Smooth muscle cell (in vitro differentiated cells): ENCODE measurements at regions not wholly inside any gene's neighbourhood (a gene's known extent, or its start where the extent isn't known, plus 50 kb on each side); places are given as distances from the start of the nearest gene placed in this dataset.
A peak's percentile ranks its signal among the peaks of the same experiment; 100 is the strongest.

Experiments used
- DNase-seq: peaks from one replicate; lab custom pipeline; 2025; ENCODE audit not compliant: unreplicated experiment; lab: John Stamatoyannopoulos, UW
- H2AFZ ChIP-seq: fragments of 200-600 bp; sonication (generic); 2 replicates; pipeline ENCODE4 v1.6.0; 2016; ENCODE audit warnings: antibody characterized with exemption, low read depth, mild to moderate bottlenecking
- H3F3A ChIP-seq: fragments of 200-600 bp; sonication (generic); 2 replicates; pipeline ENCODE4 v1.6.0; 2017; ENCODE audit warnings: antibody characterized with exemption, low read depth
- H3K27ac ChIP-seq: fragments of 200-600 bp; sonication (generic); 2 replicates; pipeline ENCODE4 v1.5.1; 2016; ENCODE audit warnings: low read depth, mild to moderate bottlenecking
- H3K27me3 ChIP-seq: fragments of 200-600 bp; sonication (generic); 2 replicates; pipeline ENCODE4 v1.6.1; 2016; ENCODE audit warnings: low read depth, mild to moderate bottlenecking
- H3K36me3 ChIP-seq: fragments of 200-600 bp; sonication (generic); 2 replicates; pipeline ENCODE4 v1.5.1; 2016; ENCODE audit warnings: low read depth
- H3K4me1 ChIP-seq: fragments of 200-600 bp; sonication (generic); 2 replicates; pipeline ENCODE4 v1.5.1; 2016; ENCODE audit warnings: low read depth
- H3K4me2 ChIP-seq: fragments of 200-600 bp; sonication (generic); 2 replicates; pipeline ENCODE4 v1.6.0; 2016; ENCODE audit warnings: mild to moderate bottlenecking
- H3K4me3 ChIP-seq: fragments of 200-600 bp; sonication (generic); 2 replicates; pipeline ENCODE4 v1.5.1; 2016; ENCODE audit warnings: mild to moderate bottlenecking
- H3K79me2 ChIP-seq: fragments of 200-600 bp; sonication (generic); 2 replicates; pipeline ENCODE4 v1.6.0; 2016; ENCODE audit warnings: low read depth, mild to moderate bottlenecking
- H3K9ac ChIP-seq: fragments of 200-600 bp; sonication (generic); 2 replicates; pipeline ENCODE4 v1.6.0; 2016; ENCODE audit warnings: low read depth
- H3K9me3 ChIP-seq: fragments of 200-600 bp; sonication (generic); replicated peaks from 2 replicates; pipeline ENCODE4 v1.5.1; 2016; ENCODE audit warnings: low read depth
- H4K20me1 ChIP-seq: fragments of 200-600 bp; sonication (generic); 2 replicates; pipeline ENCODE4 v1.6.0; 2016; ENCODE audit warnings: low read depth
- CTCF ChIP-seq: fragments of 200-600 bp; sonication (generic); IDR thresholded peaks from 2 replicates; pipeline ENCODE4 v1.5.1; 2017; ENCODE audit warnings: borderline replicate concordance, mild to moderate bottlenecking, antibody characterized with exemption; ENCODE audit not compliant: insufficient read depth, poor library complexity, severe bottlenecking
- WGBS: methylation state at CpG from one replicate; pipeline ENCODE4 v1.1.7; 2016; ENCODE audit warnings: low lambda C conversion rate; 5-methylcytosine and 5-hydroxymethylcytosine counted together

GRCh38 chr5:74420947-74421346 is 219.6 kb downstream of the ENC1 start:
- Histone ChIP-seq H3K9me3 (no peaks in the 10 kb centered on the region), H3K4me1 (peaks cover 15% of the 10 kb centered on the region), H3K36me3 (no peaks in the 10 kb centered on the region), H3K4me2 (no peak overlapping the region), H4K20me1 (no peaks in the 10 kb centered on the region), H3K9ac (no peak overlapping the region), H3K27ac (no peak overlapping the region), H3F3A (peaks cover 34% of the 10 kb centered on the region), H3K27me3 (no peaks in the 10 kb centered on the region), H3K4me3 (no peak overlapping the region), H3K79me2 (no peaks in the 10 kb centered on the region), H2AFZ (no peak overlapping the region)
- no peak for DNase-seq
- 95% methylated on average over 1 of the region's 1 CpG for WGBS
- TF ChIP-seq CTCF = no peak

- Histone ChIP-seq H2AFZ (peak overlapping the region; percentile 82), H3K27me3 (no peaks in the 10 kb centered on the region), H3K4me1 (peaks cover 23% of the 10 kb centered on the region), H3K79me2 (no peaks in the 10 kb centered on the region), H3K9me3 (no peaks in the 10 kb centered on the region), H3F3A (peaks cover 40% of the 10 kb centered on the region), H3K36me3 (no peaks in the 10 kb centered on the region), H3K4me3 (no peak overlapping the region), H3K9ac (no peak overlapping the region), H4K20me1 (no peaks in the 10 kb centered on the region), H3K4me2 (peak overlapping the region; percentile 32), H3K27ac (peak overlapping the region; percentile 13)
- no peak for TF ChIP-seq CTCF
- DNase-seq = no peak
- 22% methylated on average over 3 of the region's 3 CpGs for WGBS
Observed at GRCh38 chr5:74420220-74420619, 220.3 kb downstream of the ENC1 start.

- peak overlapping the region; percentile 13 for H3K27ac ChIP-seq
- no peak overlapping the region for H3K9ac ChIP-seq
- no peak for TF ChIP-seq CTCF
- no peak overlapping the region for H2AFZ ChIP-seq
- no peaks in the 10 kb centered on the region for H4K20me1 ChIP-seq
- peaks cover 25% of the 10 kb centered on the region for H3K4me1 ChIP-seq
- no peaks in the 10 kb centered on the region for H3K79me2 ChIP-seq
- H3K9me3 ChIP-seq = no peaks in the 10 kb centered on the region
- H3K36me3 ChIP-seq = no peaks in the 10 kb centered on the region
- H3K4me2 ChIP-seq = peak overlapping the region; percentile 32
- no peak overlapping the region for H3K4me3 ChIP-seq
- WGBS = 27% methylated on average over 4 of the region's 4 CpGs
- DNase-seq = no peak
- peaks cover 48% of the 10 kb centered on the region for H3F3A ChIP-seq
- H3K27me3 ChIP-seq = no peaks in the 10 kb centered on the region
Observed at GRCh38 chr5:74419468-74419867, 221.1 kb downstream of the ENC1 start.

- H2AFZ ChIP-seq = no peak overlapping the region
- H3K4me2 ChIP-seq = no peak overlapping the region
- no peaks in the 10 kb centered on the region for H4K20me1 ChIP-seq
- H3F3A ChIP-seq = peaks cover 49% of the 10 kb centered on the region
- no peak for DNase-seq
- TF ChIP-seq CTCF = no peak
- H3K9me3 ChIP-seq = no peaks in the 10 kb centered on the region
- no peak overlapping the region for H3K9ac ChIP-seq
- peaks cover 25% of the 10 kb centered on the region for H3K4me1 ChIP-seq
- no peak overlapping the region for H3K4me3 ChIP-seq
- no peaks in the 10 kb centered on the region for H3K27me3 ChIP-seq
- no peaks in the 10 kb centered on the region for H3K36me3 ChIP-seq
- 65% methylated on average over 2 of the region's 2 CpGs for whole genome bisulfite sequencing
- H3K27ac ChIP-seq = no peak overlapping the region
- no peaks in the 10 kb centered on the region for H3K79me2 ChIP-seq
Observed at GRCh38 chr5:74418709-74419108, 221.8 kb downstream of the ENC1 start.
